Renal cortical epithelial cell (primary cell): ENCODE measurements at regions not wholly inside any gene's neighbourhood (a gene's known extent, or its start where the extent isn't known, plus 50 kb on each side); places are given as distances from the start of the nearest gene placed in this dataset.
"Not testable (repeated sequence)": the region's sequence is repeated elsewhere in the genome, so short reads cannot be mapped to it uniquely, and the experiment has no call there.

Experiments
- DNase-seq: peaks from one replicate; pipeline ENCODE4 v3.0.0-alpha.2; 2011; ENCODE audit warnings: low read depth

DNA sequence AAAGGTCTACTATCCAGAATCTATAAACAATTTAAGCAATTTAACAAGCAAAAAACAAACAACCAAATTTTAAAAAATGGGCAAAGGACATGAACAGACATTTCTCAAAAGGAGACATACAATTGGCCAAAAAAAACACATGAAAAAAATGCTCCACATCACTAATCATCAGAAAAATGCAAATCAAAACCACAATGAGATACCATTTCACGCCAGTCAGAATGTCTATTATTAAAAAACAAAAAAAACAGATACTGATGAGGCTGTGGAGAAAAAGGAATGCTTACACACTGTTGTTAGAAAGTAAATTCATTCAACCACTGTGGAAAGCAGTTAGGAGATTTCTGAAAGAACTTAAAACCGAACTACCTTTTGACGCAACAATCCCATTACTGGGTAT is 66.4 kb upstream of the SESTD1 start:
- DNase-seq = no peak

DNA sequence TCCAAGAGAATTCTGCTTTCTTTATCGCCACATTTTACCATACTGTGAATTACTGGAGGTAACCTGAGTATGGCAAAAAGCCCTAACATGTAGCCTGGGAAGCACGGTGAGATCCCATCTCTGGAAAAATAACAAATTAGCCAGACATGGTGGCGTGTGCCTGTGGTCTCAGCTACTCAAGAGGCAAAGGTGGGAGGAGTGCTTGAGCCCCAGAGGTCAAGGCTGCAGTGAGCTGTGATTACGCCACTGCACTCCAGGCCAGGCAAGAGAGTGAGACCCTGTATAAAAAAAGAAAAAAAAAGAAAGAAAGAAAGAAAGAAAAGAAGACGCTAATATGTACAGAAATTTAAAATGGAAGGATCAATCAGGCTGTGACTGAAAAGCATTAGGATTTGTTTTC is 57.7 kb upstream of the SESTD1 start:
- DNase-seq = no peak

DNA sequence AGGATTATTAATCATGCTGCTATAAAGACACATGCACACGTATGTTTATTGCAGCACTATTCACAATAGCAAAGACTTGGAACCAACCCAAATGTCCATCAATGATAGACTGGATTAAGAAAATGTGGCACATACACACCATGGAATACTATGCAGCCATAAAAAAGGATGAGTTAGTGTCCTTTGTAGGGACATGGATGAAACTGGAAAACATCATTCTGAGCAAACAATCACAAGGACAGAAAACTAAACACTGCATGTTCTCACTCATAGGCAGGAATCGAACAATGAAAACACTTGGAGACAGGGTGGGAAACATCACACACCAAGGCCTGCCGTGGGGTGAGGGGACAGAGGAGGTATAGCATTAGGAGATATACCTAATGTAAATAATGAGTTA is 56.4 kb upstream of the SESTD1 start:
- not testable (repeated sequence) for DNase-seq

DNA sequence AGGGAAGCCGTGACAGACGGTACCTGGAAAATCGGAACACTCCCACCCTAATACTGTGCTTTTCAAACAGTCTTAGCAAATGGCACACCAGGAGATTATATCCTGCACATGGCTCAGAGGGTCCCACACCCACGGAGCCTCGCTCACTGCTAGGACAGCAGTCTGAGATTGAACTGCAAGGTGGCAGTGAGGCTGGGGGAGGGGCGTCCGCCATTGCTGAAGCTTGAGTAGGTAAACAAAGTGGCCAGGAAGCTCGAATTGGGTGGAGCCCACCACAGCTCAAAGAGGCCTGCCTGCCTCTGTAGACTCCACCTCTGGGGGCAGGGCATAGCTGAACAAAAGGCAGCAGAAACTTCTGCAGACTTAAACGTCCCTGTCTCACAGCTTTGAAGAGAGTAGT is 50.1 kb upstream of the SESTD1 start:
- not testable (repeated sequence) for DNase-seq
